Neural cell (in vitro differentiated cells): ENCODE measurements at regions not wholly inside any gene's neighbourhood (a gene's known extent, or its start where the extent isn't known, plus 50 kb on each side); places are given as distances from the start of the nearest gene placed in this dataset.

Experiments used
- CTCF ChIP-seq: fragments of 450-650 bp; IDR thresholded peaks from 2 replicates; pipeline ENCODE4 v1.5.1; 2014; ENCODE audit warnings: antibody characterized with exemption, mild to moderate bottlenecking, moderate library complexity; ENCODE audit not compliant: poor library complexity, severe bottlenecking
- EP300 ChIP-seq: fragments of 450-650 bp; conservative IDR thresholded peaks from 2 replicates; pipeline ENCODE4 v1.6.1; 2014; ENCODE audit warnings: antibody characterized with exemption, mild to moderate bottlenecking, moderate library complexity; ENCODE audit not compliant: poor library complexity, severe bottlenecking
- EZH2 ChIP-seq: fragments of 200-600, 300-800 bp; shearing (Covaris generic), sonication (generic); IDR thresholded peaks from 2 replicates; pipeline ENCODE4 v1.6.1; 2014; ENCODE audit warnings: antibody characterized with exemption, low read length, borderline replicate concordance, mild to moderate bottlenecking; ENCODE audit not compliant: insufficient read depth, poor library complexity, severe bottlenecking
- POLR2AphosphoS5 ChIP-seq: IDR thresholded peaks from 2 replicates; pipeline ENCODE4 v1.6.1; 2012
- RAD21 ChIP-seq: fragments of 450-650 bp; conservative IDR thresholded peaks from 2 replicates; pipeline ENCODE4 v1.6.1; 2014; ENCODE audit warnings: antibody characterized with exemption, mild to moderate bottlenecking, moderate library complexity
- TAF1 ChIP-seq: IDR thresholded peaks from 2 replicates; pipeline ENCODE4 v1.6.1; 2012; ENCODE audit warnings: low read depth

GRCh38 chr10:10804998-10805740, 212.5 kb upstream of the CELF2 start:
- no peak for TF ChIP-seq CTCF
- TF ChIP-seq EZH2: no peak
- TF ChIP-seq EP300: no peak
- TF ChIP-seq RAD21: no peak
- no peak for TF ChIP-seq POLR2AphosphoS5
- TF ChIP-seq TAF1: no peak
